Adipocyte (in vitro differentiated cells): ENCODE measurements at regions not wholly inside any gene's neighbourhood (a gene's known extent, or its start where the extent isn't known, plus 50 kb on each side); places are given as distances from the start of the nearest gene placed in this dataset.
A peak's percentile ranks its signal among the peaks of the same experiment; 100 is the strongest.

Source experiments
- DNase-seq: peaks from one replicate; pipeline ENCODE4 v3.0.0-alpha.2; 2015; ENCODE audit warnings: low read depth
- H3K27me3 ChIP-seq: replicated peaks from 2 replicates; pipeline ENCODE4 v1.7.0; 2013; ENCODE audit warnings: mild to moderate bottlenecking, low read length, moderate library complexity; ENCODE audit not compliant: control insufficient read depth, insufficient read depth
- H3K36me3 ChIP-seq: 2 replicates; pipeline ENCODE4 v1.7.0; 2013; ENCODE audit warnings: low read length, mild to moderate bottlenecking, moderate library complexity; ENCODE audit not compliant: control insufficient read depth, insufficient read depth, severe bottlenecking
- H3K4me1 ChIP-seq: 2 replicates; pipeline ENCODE4 v1.7.0; 2013; ENCODE audit warnings: mild to moderate bottlenecking, low read length, moderate library complexity; ENCODE audit not compliant: control insufficient read depth, insufficient read depth
- H3K4me3 ChIP-seq: 2 replicates; pipeline ENCODE4 v1.7.0; 2013; ENCODE audit warnings: mild to moderate bottlenecking, low read length, moderate library complexity
- H3K9ac ChIP-seq: 2 replicates; pipeline ENCODE4 v1.7.0; 2013; ENCODE audit warnings: mild to moderate bottlenecking, low read length, moderate library complexity
- H3K9me3 ChIP-seq: 2 replicates; pipeline ENCODE4 v1.7.0; 2013; ENCODE audit warnings: mild to moderate bottlenecking, low read length, moderate library complexity; ENCODE audit not compliant: control insufficient read depth

DNA sequence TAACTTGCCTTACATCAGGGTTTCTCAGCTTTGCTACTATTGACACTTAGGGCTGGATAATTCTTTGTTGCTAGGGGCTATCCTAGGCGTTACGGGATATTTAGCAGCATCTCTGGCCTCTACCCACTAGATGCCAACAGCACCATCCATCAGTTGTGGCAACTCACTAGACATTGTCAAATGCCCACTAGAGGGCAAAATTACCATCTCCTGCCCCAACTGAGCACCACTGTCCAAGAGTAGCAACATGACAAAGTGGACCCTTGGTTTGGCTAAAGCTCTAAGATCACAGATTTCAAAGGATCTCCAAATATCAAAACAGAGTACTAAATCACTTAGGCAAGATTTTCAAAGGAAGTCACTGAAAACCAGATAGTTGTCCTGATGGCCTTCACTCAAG is 251.7 kb upstream of the TBX3 start:
- DNase-seq, result no peak
- peaks cover 17% of the 10 kb centered on the region for H3K4me1 ChIP-seq

DNA sequence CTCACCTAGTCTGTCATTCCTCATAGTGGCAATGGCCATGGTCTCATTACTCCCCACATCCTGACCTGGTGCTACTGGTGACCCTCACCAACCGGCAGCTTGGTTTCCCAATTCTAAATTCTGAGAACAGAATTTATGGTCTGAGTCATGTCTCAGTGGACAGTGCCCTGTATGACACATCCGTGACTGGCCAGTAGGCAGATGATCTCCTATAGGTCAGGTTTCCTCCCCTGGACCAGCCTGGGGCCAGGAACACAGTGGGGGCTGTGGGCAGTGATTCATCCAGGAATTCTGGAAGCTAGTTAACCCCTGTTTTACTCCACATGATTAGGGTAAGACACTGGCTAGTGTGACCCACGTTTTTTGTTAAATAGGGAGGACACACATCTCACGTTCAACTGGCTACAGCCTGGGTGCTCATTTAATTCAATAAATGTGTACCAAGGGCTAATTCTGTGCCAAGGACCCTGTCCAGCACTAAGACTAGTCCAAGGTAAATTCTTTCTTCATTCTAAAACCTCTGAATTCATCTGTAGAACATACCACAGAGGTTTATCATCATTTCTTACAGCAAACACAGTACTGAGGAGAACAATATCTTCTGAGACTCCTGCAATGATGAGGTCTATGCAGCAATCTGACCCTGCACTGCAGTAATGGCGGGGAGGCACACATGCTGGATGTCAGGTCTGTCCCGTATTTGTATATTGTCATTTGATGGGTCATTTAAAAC is 249.6 kb upstream of the TBX3 start:
- Histone ChIP-seq H3K4me1 (peaks cover 17% of the 10 kb centered on the region), H3K9ac (no peak overlapping the region), H3K36me3 (no peaks in the 10 kb centered on the region), H3K9me3 (peaks cover 9% of the 10 kb centered on the region), H3K4me3 (peak overlapping the region; percentile 20), H3K27me3 (no peaks in the 10 kb centered on the region)
- DNase-seq, result peak; percentile 76

More for the DNA sequence above, 251.7 kb upstream of the TBX3 start:
- H3K9ac ChIP-seq, result no peak overlapping the region
- no peaks in the 10 kb centered on the region for H3K36me3 ChIP-seq
- peaks cover 8% of the 10 kb centered on the region for H3K9me3 ChIP-seq
- no peaks in the 10 kb centered on the region for H3K27me3 ChIP-seq
- H3K4me3 ChIP-seq, result no peak overlapping the region

DNA sequence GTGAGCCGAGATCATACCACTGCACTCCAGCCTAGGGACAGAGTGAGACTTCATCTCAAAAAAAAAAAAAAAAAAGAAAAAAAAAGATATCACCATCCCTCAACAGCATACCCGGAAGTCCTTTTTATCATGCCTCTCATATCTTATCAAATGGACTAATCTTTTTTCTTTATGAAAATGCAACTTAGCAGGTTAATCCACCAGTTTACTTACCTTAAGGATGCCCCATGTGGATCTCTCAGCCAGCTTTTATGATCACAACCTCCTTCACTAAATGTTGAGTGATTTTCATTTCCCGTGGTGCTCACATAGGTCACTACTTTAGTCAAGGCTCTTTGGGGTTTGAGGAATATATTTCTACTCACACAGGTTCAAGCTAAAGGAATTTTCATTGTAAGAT is 248.8 kb upstream of the TBX3 start:
- peaks cover 17% of the 10 kb centered on the region for H3K4me1 ChIP-seq
- H3K4me3 ChIP-seq, result no peak overlapping the region

DNA sequence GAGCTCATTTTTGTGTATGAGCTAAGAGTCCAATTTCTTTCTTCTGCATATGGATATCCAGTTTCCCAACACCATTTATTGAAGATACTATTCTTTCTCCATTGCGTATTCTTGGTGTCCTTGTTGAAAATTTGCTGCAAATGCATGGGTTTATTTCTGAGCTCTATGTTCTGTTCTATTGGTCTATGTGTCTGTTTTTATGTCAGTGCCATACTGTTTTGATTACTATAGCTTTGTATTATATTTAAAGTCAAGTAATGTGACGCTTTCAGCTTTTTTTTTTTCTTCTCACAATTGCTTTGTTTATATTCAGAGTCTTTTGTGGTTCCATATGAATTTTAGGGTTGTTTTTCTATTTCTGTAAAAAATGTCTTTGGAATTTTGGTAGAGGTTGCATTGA is 247.1 kb upstream of the TBX3 start:
- H3K4me1 ChIP-seq, result peaks cover 17% of the 10 kb centered on the region
- H3K9me3 ChIP-seq, result peaks cover 9% of the 10 kb centered on the region
- H3K9ac ChIP-seq, result no peak overlapping the region
- H3K27me3 ChIP-seq, result no peaks in the 10 kb centered on the region
- DNase-seq, result no peak
- no peaks in the 10 kb centered on the region for H3K36me3 ChIP-seq
- H3K4me3 ChIP-seq, result no peak overlapping the region

More for the DNA sequence above, 248.8 kb upstream of the TBX3 start:
- Histone ChIP-seq H3K27me3 (no peaks in the 10 kb centered on the region), H3K9me3 (peaks cover 9% of the 10 kb centered on the region), H3K9ac (no peak overlapping the region), H3K36me3 (no peaks in the 10 kb centered on the region)
- no peak for DNase-seq

DNA sequence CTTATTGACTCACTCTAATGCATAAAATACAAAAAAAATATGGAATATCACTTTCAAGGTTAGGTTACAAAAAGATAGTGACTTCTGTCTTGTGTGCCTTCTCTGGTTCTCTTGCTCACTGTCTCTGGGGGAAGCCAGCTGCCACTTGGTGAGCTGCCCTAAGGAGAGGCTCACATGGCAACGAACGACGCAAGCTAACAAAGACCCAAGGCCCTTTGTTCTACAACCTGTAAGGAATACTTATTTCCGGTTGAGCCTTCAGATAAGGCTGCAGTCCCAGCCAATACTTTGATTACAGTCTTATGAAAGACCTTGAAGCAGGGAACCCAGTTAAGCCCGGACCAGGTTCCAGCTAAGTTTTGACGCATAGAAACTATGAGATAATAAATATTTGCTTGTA is 242.4 kb upstream of the TBX3 start:
- H3K9ac ChIP-seq, result no peak overlapping the region
- H3K4me1 ChIP-seq, result peaks cover 13% of the 10 kb centered on the region
- no peaks in the 10 kb centered on the region for H3K27me3 ChIP-seq
- peaks cover 8% of the 10 kb centered on the region for H3K9me3 ChIP-seq
- H3K4me3 ChIP-seq, result no peak overlapping the region
- no peak for DNase-seq
- H3K36me3 ChIP-seq, result no peaks in the 10 kb centered on the region

DNA sequence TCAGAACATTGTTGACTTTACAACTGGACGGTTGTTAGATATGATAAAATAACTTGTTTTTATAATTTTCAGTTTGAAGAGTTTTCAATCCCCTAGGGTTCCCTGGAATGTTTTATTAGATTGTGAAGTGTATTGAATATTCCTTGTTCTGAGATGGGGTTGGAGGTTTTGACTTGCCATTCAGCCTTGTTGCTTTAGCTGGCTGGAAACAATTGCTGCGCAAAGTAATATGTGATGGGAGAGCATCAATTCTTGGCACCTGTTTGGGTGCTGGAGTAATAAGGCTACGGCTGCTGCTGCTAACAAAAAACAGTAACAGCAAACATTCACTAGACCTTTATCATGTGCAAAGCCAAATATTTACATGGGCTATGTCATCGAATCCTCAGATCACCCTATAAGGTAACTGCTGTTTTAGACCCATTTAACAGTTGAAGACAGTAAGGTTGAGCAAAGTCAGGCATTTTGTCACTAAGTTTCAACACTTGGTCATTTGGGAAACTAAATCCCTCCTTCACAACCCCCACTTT is 241.0 kb upstream of the TBX3 start:
- DNase-seq, result no peak
- H3K9me3 ChIP-seq, result no peaks in the 10 kb centered on the region

DNA sequence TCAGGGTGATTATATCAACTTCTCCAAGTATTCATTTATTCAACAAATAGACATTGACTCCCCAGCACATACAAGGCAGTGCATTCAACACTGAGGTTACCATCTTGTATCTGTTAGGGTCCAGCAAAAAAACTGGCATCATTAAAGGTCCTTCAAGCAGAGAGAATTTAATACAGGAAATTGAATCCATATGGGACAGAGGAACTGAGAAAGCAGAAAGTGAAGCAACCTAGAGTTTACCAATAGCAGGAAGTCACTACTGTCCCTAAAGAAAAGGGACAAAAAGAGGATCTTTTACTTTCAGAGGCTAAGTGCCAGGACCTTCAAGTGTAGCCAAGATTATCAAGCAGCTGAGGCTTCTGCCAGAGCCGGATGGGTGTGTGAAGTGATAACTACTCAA is 237.8 kb upstream of the TBX3 start:
- Histone ChIP-seq H3K27me3 (no peaks in the 10 kb centered on the region), H3K4me1 (peaks cover 32% of the 10 kb centered on the region), H3K9me3 (peaks cover 5% of the 10 kb centered on the region), H3K4me3 (no peak overlapping the region), H3K36me3 (no peaks in the 10 kb centered on the region), H3K9ac (no peak overlapping the region)
- peak; percentile 18 for DNase-seq

More for the DNA sequence above, 241.0 kb upstream of the TBX3 start:
- no peak overlapping the region for H3K4me3 ChIP-seq
- H3K9ac ChIP-seq, result no peak overlapping the region
- H3K4me1 ChIP-seq, result peaks cover 24% of the 10 kb centered on the region
- no peaks in the 10 kb centered on the region for H3K36me3 ChIP-seq
- no peaks in the 10 kb centered on the region for H3K27me3 ChIP-seq

DNA sequence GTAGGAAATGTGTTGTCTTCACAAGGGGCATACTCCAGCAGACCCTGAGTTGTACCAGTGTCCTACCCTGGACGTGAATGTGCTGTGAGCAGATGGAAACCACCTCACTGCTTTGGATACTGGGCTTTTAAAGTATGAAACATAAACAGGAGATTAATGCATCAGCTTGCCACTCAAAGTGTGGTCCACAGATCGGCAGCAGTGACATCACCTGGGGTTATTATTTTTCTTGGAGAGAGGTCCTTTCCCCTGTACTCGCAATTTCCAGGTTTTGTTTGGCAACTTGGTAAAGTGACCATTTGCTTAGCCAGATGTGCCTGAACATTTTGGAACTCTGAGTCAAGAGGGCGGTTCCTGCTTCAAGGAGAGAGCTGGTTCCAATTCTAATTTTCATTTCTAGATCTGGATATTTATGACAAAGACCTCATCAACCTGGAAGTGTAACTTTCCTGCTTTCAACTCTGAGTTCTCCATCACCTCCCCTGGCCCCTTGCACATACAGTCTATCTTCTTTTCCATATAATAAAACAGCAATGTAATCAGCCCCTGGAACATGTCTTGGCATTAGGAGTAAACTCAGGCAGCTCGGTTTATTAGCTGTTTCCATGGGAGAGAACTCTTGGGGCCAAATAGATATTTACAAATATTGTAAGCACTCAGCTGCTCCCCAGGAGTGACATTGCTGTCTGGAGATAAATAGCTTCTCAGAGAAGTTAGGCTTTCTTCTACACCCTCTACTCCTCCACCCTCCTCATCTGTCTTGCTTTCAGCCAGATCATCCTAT is 237.0 kb upstream of the TBX3 start:
- Histone ChIP-seq H3K36me3 (no peaks in the 10 kb centered on the region), H3K9ac (no peak overlapping the region), H3K4me3 (no peak overlapping the region), H3K4me1 (peaks cover 37% of the 10 kb centered on the region), H3K27me3 (no peaks in the 10 kb centered on the region), H3K9me3 (peaks cover 5% of the 10 kb centered on the region)
- DNase-seq, result peak; percentile 32

DNA sequence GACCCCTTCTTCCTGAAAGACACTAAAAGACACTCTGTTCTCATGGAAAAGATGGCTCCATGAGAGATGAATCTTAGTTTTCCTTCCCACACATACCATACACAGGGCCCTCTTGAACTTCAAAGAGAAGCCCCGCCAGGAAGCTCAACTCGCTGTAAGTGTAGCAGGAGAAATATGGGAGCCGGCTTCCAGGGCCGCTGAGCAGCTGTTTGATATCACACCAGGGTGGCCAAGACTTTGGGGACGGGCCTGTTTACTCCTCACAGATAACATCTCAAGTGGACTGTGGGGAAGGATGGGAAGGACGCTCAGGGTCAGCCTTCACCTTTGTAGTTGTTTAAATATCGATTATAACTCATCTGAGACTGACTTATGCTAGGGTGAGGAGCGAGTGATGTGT is 235.5 kb upstream of the TBX3 start:
- Histone ChIP-seq H3K9me3 (peaks cover 5% of the 10 kb centered on the region), H3K4me1 (peaks cover 47% of the 10 kb centered on the region), H3K9ac (no peak overlapping the region), H3K4me3 (no peak overlapping the region), H3K27me3 (no peaks in the 10 kb centered on the region), H3K36me3 (no peaks in the 10 kb centered on the region)
- no peak for DNase-seq

DNA sequence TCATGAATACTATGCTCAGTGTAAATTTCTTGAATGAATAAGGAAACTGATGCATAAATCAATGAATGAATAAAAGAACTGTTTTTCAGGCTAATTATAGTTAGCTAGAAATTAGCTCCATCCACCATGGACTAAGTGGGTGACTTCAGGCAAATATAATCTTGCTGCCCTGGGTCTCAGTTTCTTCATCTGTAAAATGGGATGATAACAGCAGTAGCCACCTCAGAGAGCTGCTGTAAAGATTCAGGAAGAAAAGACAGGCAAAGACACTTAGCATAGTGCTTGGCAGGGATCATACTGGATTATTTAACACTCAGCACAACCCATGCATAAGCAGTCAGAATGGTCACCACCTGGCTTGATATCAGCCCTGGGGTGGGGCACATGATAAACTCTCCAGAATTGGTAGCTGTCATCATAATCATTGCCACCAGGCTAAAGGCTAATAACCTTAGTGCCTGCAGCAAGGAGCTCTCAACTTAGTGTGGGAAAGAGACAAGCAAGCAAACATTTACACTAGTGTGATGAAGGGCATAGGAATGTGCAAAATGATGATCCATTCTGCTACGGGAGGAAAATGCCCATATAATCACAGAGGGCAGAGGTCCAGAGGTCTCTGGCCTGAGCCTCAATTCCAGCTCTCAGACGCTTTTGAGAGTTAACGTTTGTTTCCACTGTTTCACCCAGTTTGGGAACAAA is 234.7 kb upstream of the TBX3 start:
- Histone ChIP-seq H3K4me1 (peaks cover 54% of the 10 kb centered on the region), H3K27me3 (no peaks in the 10 kb centered on the region), H3K9ac (no peak overlapping the region), H3K36me3 (no peaks in the 10 kb centered on the region), H3K9me3 (peaks cover 5% of the 10 kb centered on the region), H3K4me3 (no peak overlapping the region)
- DNase-seq, result peak; percentile 26

DNA sequence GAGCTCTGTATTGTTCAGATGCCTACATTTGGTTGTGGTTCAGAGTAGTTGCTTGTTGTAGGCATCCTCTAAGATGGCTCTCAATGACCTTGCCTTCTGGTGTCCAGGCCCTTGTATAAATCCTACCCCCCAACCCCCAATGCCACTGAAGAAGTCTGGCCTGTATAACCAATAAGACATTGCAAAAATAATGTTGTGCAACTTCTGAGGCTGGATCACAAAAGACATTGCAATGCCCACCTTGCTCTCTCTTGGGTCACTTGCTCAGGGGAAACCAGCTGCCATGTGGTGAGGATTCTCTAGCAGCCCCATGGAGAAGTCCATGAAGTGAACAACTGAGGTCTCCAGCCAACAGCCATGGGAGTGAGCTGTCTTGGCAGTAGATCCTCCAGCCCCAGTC is 234.0 kb upstream of the TBX3 start:
- Histone ChIP-seq H3K36me3 (no peaks in the 10 kb centered on the region), H3K9me3 (peaks cover 5% of the 10 kb centered on the region), H3K27me3 (no peaks in the 10 kb centered on the region), H3K4me1 (peaks cover 54% of the 10 kb centered on the region), H3K4me3 (no peak overlapping the region), H3K9ac (no peak overlapping the region)
- DNase-seq, result no peak
